Keratinocyte (primary cell): ENCODE measurements at regions not wholly inside any gene's neighbourhood (a gene's known extent, or its start where the extent isn't known, plus 50 kb on each side); places are given as distances from the start of the nearest gene placed in this dataset.

ENCODE experiments used
- EZH2 ChIP-seq: IDR thresholded peaks from one replicate; pipeline ENCODE4 v1.6.1; 2012; ENCODE audit warnings: inconsistent platforms, mild to moderate bottlenecking, low read length, moderate library complexity
- TF ChIP-seq, protein P1 (sequence below), 3 experiments: IDR thresholded peaks in 1 of 3; conservative IDR thresholded peaks in 1 of 3; optimal IDR thresholded peaks in 1 of 3; 2 replicates in 2 of 3; 3 replicates in 1 of 3; pipeline versions ENCODE3 to v1.5.1; 2011; ENCODE audit warnings: low read length in 3 of 3, mild to moderate bottlenecking in 3 of 3, moderate library complexity in 2 of 3, control low read depth in 1 of 3, inconsistent platforms in 1 of 3; ENCODE audit not compliant: insufficient read depth in 2 of 3; ENCODE audit errors: extremely low read depth in 1 of 3

DNA sequence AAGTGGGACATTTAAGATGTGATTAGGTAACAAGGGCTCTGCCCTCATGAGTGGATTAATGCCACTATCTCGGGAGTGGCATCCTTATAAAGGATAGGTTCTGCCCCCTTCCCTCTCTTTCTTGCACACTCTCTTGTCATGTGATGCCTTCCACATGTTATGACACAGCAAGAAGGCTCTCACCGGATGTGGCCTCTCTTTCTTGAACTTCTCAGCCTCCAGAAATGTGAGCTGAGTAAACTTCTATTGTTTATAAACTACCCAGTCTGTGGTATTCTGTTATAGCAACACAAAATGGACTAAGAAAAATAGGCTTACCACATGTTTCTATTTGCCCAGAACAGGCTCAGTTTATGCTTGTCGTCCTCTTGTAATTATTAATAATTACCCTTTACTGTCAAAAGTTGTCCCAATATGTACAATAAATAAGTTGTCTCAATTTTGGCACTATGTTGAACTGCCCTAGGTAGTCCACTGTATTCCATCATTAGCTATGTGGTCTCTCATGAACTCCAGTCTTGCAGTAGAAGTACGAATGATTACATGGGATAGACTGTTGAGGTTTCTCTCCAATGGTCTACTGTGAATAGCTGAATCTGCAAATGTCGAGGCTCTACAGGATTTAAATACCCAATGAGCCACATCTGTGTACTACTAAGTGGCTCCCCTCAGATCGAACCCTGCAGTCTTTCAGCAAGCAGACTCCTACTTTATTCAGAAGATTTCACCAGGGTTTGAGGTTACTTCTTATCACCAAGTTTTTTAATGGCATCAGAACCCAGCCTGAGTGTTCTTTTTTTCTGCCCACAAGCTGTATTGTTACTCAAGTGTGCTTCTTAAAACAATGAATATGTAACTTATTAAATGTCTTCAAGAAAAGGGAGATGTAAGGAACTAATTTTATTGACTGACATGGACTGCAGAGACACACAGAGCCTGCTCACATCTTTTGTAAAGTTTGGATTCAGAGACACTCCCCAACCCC, 102.0 kb upstream of the LEF1 start:
- TF ChIP-seq, protein P1, sequence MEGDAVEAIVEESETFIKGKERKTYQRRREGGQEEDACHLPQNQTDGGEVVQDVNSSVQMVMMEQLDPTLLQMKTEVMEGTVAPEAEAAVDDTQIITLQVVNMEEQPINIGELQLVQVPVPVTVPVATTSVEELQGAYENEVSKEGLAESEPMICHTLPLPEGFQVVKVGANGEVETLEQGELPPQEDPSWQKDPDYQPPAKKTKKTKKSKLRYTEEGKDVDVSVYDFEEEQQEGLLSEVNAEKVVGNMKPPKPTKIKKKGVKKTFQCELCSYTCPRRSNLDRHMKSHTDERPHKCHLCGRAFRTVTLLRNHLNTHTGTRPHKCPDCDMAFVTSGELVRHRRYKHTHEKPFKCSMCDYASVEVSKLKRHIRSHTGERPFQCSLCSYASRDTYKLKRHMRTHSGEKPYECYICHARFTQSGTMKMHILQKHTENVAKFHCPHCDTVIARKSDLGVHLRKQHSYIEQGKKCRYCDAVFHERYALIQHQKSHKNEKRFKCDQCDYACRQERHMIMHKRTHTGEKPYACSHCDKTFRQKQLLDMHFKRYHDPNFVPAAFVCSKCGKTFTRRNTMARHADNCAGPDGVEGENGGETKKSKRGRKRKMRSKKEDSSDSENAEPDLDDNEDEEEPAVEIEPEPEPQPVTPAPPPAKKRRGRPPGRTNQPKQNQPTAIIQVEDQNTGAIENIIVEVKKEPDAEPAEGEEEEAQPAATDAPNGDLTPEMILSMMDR (optimal IDR thresholded peaks at IDR 0.05 in 1 of 3, IDR thresholded peaks at IDR 0.05 in 1 of 3, conservative IDR thresholded peaks at IDR 0.05 in 1 of 3; ENCODE audit: extremely low read depth in 1 of 3, insufficient read depth in 2 of 3, low read length in 3 of 3), result no peak
- no peak for TF ChIP-seq EZH2
